ENCODE measurements at regions not wholly inside any gene's neighbourhood (a gene's known extent, or its start where the extent isn't known, plus 50 kb on each side); places are given as distances from the start of the nearest gene placed in this dataset.

- no peak for TF ChIP-seq FOXM1 (IDR thresholded peaks at IDR 0.05; ENCODE audit: low read depth)
- no peak for TF ChIP-seq NFIC (IDR thresholded peaks at IDR 0.05; ENCODE audit: borderline replicate concordance)
- no peak for TF ChIP-seq NRF1 (IDR thresholded peaks at IDR 0.05; ENCODE audit: low read depth, low read length)
- TF ChIP-seq RCOR1 (IDR thresholded peaks at IDR 0.05; ENCODE audit: low read length) = no peak
- no peak for TF ChIP-seq TAF1 (IDR thresholded peaks at IDR 0.05; ENCODE audit: borderline replicate concordance, low read depth, low read length)
- TF ChIP-seq EP300 (IDR thresholded peaks at IDR 0.05; ENCODE audit: borderline replicate concordance in 1 of 2, low read depth in 1 of 2, low read length in 1 of 2) = no peak
- TF ChIP-seq POLR2AphosphoS5 (IDR thresholded peaks at IDR 0.05; ENCODE audit: low read depth, low read length) = no peak
- TF ChIP-seq YY1 (IDR thresholded peaks at IDR 0.05; ENCODE audit: low read depth) = no peak
- TF ChIP-seq MAX (IDR thresholded peaks at IDR 0.05; ENCODE audit: low read depth) = no peak
- no peak overlapping the region for H3K4me2 ChIP-seq
- H3K9me2 ChIP-seq = no peaks in the 10 kb centered on the region
- peaks cover 0 to 3% of the 10 kb centered on the region in 2 experiments; a peak in 1 of 4 replicates for H3K4me1 ChIP-seq (ENCODE audit: control insufficient read depth in 1 of 2, insufficient read depth in 2 of 2, low read depth in 1 of 2, low read length in 1 of 2)
- H3K9ac ChIP-seq = no peak overlapping the region
- no peaks in the 10 kb centered on the region for H3K27me3 ChIP-seq (ENCODE audit: insufficient read depth)
- H2AFZ ChIP-seq (ENCODE audit: low read depth) = no peak overlapping the region
- H4K20me1 ChIP-seq (ENCODE audit: insufficient read depth) = no peaks in the 10 kb centered on the region
- H3K36me3 ChIP-seq (replicated peaks in 1 of 2; ENCODE audit: control insufficient read depth in 1 of 2, insufficient read depth in 2 of 2, low read length in 1 of 2) = no peaks in the 10 kb centered on the region
- no peaks in the 10 kb centered on the region for H3F3A ChIP-seq (replicated peaks; ENCODE audit: insufficient read depth)
- POLR2A ChIA-PET = no interaction called here
- no peaks in the 10 kb centered on the region for H3K79me2 ChIP-seq (ENCODE audit: insufficient read depth)
- CTCF ChIA-PET = no interaction called here
- H3K9me3 ChIP-seq = no peaks in the 10 kb centered on the region
- H3K4me3 ChIP-seq (ENCODE audit: low read depth in 2 of 2, low read length in 1 of 2) = no peak overlapping the region
- H3K27ac ChIP-seq (ENCODE audit: low read depth in 2 of 2, low read length in 1 of 2) = no peak overlapping the region
- 17% methylated on average over 2 of the region's 2 CpGs for WGBS (ENCODE audit: low lambda C conversion rate)
- DNase-seq = no peak
These were observed 97.3 kb downstream of the KIF26A start for GRCh38 chr14:104235686-104236085.

- Histone ChIP-seq H3K79me2 (ENCODE audit: insufficient read depth) (no peaks in the 10 kb centered on the region), H3K36me3 (replicated peaks in 1 of 2; ENCODE audit: control insufficient read depth in 1 of 2, insufficient read depth in 2 of 2, low read length in 1 of 2) (no peaks in the 10 kb centered on the region), H3K27me3 (ENCODE audit: insufficient read depth) (no peaks in the 10 kb centered on the region), H2AFZ (ENCODE audit: low read depth) (no peak overlapping the region), H3F3A (replicated peaks; ENCODE audit: insufficient read depth) (no peaks in the 10 kb centered on the region), H3K27ac (ENCODE audit: low read depth in 2 of 2, low read length in 1 of 2) (no peak overlapping the region), H3K4me1 (ENCODE audit: control insufficient read depth in 1 of 2, insufficient read depth in 2 of 2, low read depth in 1 of 2, low read length in 1 of 2) (peaks cover 0 to 3% of the 10 kb centered on the region in 2 experiments; a peak in 1 of 4 replicates), H3K9me3 (no peaks in the 10 kb centered on the region), H3K9ac (no peak overlapping the region), H3K9me2 (no peaks in the 10 kb centered on the region), H3K4me2 (no peak overlapping the region), H4K20me1 (ENCODE audit: insufficient read depth) (no peaks in the 10 kb centered on the region), H3K4me3 (ENCODE audit: low read depth in 2 of 2, low read length in 1 of 2) (no peak overlapping the region)
- no peak for DNase-seq
- CTCF ChIA-PET = interaction anchor here (1.0 kb wide), 1 partner anchor 162 kb away, joined by 3 read pairs; no protein-coding TSS in a partner anchor
- POLR2A ChIA-PET = no interaction called here
- 69% methylated on average over 24 of the region's 24 CpGs for WGBS (ENCODE audit: low lambda C conversion rate)
- TF ChIP-seq MAX (IDR thresholded peaks at IDR 0.05; ENCODE audit: low read depth) = no peak
- no peak for TF ChIP-seq USF2 (IDR thresholded peaks at IDR 0.05; ENCODE audit: borderline replicate concordance, low read depth, low read length)
- TF ChIP-seq GABPA (IDR thresholded peaks at IDR 0.05; ENCODE audit: low read depth) = no peak
- TF ChIP-seq ELF1 (IDR thresholded peaks at IDR 0.05) = no peak
- no peak for TF ChIP-seq IRF3 (IDR thresholded peaks at IDR 0.05; ENCODE audit: low read depth, low read length)
These were observed 99.5 kb downstream of the KIF26A start for GRCh38 chr14:104237651-104238423.

All from SK-N-SH (cell line).